Activated T-helper 2 cell treated with anti-CD3 and anti-CD28 coated beads, Interferon-gamma antibody, Interleukin-2, Interleukin-4, amounts not matched to agents 10 μg/mL and 5 μg/mL and 100 μg/mL, durations not matched to agents 14 hours and 24 hours and 36 hours (primary cell): ENCODE measurements at regions not wholly inside any gene's neighbourhood (a gene's known extent, or its start where the extent isn't known, plus 50 kb on each side); places are given as distances from the start of the nearest gene placed in this dataset.

Experiments
- DNase-seq: peaks from one replicate; pipeline ENCODE4 v3.0.0; 2021; ENCODE audit warnings: low spot score
- H3K27ac Mint-ChIP-seq: one replicate; pipeline ENCODE4 v1.8.0; 2021; ENCODE audit warnings: mixed read lengths
- H3K27me3 Mint-ChIP-seq: one replicate; pipeline ENCODE4 v1.8.0; 2021; ENCODE audit warnings: low read depth, mixed read lengths
- H3K36me3 Mint-ChIP-seq: one replicate; pipeline ENCODE4 v1.8.0; 2021; ENCODE audit warnings: low read depth, mixed read lengths
- H3K4me1 Mint-ChIP-seq: one replicate; pipeline ENCODE4 v1.8.0; 2021; ENCODE audit warnings: low read depth, mixed read lengths
- H3K4me3 Mint-ChIP-seq: one replicate; pipeline ENCODE4 v1.8.0; 2021; ENCODE audit warnings: low read depth, mild to moderate bottlenecking, moderate library complexity, mixed read lengths
- H3K9me3 Mint-ChIP-seq: one replicate; pipeline ENCODE4 v1.8.0; 2021; ENCODE audit warnings: mixed read lengths
- intact Hi-C: fragments of 100-400 bp; cut with micrococcal nuclease; formaldehyde crosslinking; loops from one replicate; pipeline ENCODE4 v1.15.1; 2023

DNA sequence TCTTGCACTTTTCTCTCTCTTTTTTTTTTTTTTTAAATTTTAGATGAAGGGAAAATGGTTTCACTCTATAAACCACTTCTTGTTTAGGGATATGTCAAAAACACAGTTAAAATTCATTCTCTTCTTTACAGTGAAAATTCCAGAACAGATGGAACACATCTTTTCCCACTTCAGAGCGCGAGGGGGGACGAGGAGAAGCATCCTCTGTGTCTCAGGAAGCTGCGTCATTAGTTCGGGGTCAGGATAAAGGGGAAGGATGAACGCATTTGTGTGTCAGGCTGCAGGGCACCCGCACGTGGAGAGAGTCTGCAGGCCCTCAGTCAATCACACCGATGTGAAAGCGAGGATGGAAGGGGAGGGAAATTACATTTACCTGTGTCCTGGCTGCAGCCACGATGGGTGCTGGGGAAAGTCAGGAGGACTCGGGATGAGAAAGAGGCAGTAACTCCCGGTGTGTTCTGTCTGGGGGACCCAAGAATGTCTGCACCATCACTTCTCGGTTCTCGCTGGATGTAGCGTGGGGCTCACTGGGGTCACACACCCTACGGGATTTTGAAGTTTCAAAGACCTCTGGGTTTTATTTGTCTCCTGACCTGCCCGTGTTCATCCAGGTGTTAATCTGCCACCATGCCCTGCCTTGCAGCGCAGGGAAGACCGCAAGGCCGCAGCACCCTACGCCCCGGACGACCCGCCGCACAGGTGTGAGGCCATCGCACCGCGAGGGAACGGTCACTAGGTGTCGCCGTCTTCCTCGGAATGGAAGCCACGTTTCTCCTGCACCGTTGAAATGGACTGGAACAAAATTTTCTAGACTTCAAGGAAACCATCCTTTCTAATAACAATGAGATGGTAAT is 66.7 kb upstream of the PITRM1 start:
- Mint-ChIP-seq H3K27me3 (peaks cover 49% of the 10 kb centered on the region), H3K27ac (no peak overlapping the region), H3K4me1 (no peaks in the 10 kb centered on the region), H3K36me3 (no peaks in the 10 kb centered on the region), H3K4me3 (no peak overlapping the region), H3K9me3 (no peaks in the 10 kb centered on the region)
- DNase-seq, result peak; percentile 56
- intact Hi-C loops, result no loop called here

DNA sequence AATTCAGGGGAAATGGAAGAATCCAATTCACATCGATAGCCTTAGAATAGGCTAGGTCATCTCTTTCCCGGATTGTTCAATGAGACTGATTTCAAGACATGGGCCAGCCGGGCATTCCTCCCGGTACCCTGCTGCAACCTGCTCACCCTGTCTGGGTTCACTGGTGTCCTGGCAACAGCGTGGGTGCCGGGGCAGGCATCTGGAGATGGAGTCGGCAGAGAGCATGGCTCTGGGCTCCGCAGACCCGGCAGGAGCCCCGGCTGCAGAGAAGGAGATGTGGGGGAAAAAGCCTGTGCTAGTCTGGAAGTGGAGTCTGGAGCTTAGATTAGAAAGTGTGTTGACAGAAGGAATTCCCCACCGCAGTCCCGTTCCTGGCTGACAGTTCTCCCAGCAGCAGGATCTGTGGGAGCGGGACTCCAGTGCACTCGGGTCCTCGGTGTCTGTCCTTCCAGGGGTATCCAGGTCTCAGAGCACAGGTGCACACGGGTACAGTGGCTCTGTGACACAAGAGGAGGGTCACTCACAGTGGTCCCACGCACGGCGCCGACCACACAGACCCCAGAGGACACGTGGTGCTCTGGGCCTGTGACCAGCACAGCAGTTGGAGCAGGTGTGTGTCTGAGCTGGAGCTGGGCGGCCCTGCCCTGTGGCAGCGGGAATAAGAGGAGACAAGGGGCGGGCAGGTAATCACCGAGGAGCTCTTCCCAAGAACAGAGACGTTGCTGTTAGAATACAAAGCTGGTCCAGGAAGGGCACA is 65.7 kb upstream of the PITRM1 start:
- no peak overlapping the region for H3K4me3 Mint-ChIP-seq
- no peaks in the 10 kb centered on the region for H3K36me3 Mint-ChIP-seq
- intact Hi-C loops, result no loop called here
- H3K27me3 Mint-ChIP-seq, result peaks cover 53% of the 10 kb centered on the region
- no peaks in the 10 kb centered on the region for H3K9me3 Mint-ChIP-seq
- no peaks in the 10 kb centered on the region for H3K4me1 Mint-ChIP-seq
- no peak overlapping the region for H3K27ac Mint-ChIP-seq
- DNase-seq, result no peak

DNA sequence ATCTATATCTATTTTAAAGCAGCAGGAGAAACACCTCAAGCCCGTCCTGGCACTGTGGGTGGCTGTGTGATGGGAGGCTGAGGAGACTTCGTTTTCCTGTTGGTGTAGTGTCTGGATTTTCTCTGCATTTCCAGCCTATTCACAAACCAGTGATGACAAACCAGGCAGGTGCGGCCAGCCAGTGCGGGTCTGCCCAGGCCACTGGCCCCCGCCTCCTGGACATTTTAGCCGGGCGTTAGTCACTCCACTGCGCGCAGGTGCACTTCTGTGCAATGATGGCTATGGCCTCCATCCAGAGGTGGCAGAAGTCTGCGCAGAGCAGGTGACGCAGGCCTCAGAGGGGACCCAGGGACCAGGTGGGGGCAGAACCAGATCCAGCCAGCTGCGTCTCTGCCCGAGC is 64.9 kb upstream of the PITRM1 start:
- Mint-ChIP-seq H3K4me3 (no peak overlapping the region), H3K36me3 (no peaks in the 10 kb centered on the region), H3K4me1 (no peaks in the 10 kb centered on the region), H3K9me3 (no peaks in the 10 kb centered on the region), H3K27me3 (peaks cover 61% of the 10 kb centered on the region), H3K27ac (no peak overlapping the region)
- intact Hi-C loops, result no loop called here
- no peak for DNase-seq

DNA sequence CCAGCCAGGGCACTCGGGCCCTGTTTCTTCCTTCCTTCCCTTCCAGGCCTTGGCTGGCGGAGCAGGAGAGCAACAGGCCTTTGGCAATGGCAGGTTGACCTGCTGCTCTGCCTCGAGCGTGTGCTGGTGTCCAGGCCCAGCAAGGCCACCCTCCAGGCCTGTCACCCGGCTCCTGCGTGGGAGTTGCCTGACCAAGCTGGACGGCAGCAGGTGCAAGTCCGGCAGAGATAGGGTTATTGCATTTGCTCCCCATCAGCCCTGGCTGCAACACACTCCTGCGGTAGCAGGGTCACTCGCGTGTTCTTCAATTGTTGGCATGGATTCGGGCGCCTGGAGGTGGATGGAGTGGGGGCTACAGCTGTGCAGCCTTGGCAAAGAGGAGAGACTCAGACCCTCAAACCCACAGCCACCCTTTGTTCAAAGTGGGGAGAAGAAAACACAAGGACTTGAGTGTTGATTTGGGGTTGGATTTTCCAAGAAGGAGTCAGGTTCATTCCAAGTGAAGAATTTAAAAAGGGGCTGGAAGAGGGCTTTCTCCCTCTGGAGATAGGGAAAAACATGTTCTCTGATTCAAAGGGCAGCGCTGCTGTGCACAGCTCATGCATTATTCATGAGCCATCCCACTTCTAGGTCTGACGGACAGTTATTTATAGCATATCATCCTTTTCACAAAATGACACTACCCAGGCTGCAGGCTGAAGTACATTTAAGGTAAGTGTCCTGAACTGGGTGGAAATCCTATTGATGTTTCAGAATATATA is 64.2 kb upstream of the PITRM1 start:
- Mint-ChIP-seq H3K4me1 (no peaks in the 10 kb centered on the region), H3K36me3 (no peaks in the 10 kb centered on the region), H3K4me3 (no peak overlapping the region), H3K9me3 (no peaks in the 10 kb centered on the region), H3K27me3 (peaks cover 66% of the 10 kb centered on the region), H3K27ac (no peak overlapping the region)
- DNase-seq, result no peak
- intact Hi-C loops, result no loop called here

DNA sequence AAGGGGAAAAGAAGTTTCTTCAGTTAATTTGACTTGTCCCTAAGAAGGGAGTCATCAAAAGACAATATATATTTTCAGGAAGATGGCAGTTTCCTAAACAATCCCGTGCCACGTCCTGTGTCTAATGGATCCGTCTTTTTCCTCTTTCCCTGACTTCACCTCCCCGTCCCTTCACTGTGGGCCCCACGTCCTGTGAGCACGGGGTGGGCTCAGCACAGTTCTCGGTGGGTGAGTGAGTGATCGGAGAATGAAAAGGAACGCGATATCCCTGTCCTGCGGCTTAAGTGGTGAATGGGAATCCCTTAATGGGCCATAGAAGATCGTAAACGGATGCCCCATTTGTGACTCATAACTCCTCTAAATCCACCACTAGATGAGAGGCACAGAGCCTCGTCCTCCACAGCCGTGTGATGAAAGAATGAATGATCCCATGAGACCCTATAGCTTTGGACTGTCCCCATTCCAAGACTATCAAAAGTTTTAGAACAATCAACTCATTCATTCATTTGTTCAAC is 63.5 kb upstream of the PITRM1 start:
- Mint-ChIP-seq H3K27me3 (peaks cover 68% of the 10 kb centered on the region), H3K27ac (no peak overlapping the region), H3K9me3 (no peaks in the 10 kb centered on the region), H3K4me1 (no peaks in the 10 kb centered on the region), H3K36me3 (no peaks in the 10 kb centered on the region), H3K4me3 (no peak overlapping the region)
- intact Hi-C loops, result no loop called here
- DNase-seq, result no peak

DNA sequence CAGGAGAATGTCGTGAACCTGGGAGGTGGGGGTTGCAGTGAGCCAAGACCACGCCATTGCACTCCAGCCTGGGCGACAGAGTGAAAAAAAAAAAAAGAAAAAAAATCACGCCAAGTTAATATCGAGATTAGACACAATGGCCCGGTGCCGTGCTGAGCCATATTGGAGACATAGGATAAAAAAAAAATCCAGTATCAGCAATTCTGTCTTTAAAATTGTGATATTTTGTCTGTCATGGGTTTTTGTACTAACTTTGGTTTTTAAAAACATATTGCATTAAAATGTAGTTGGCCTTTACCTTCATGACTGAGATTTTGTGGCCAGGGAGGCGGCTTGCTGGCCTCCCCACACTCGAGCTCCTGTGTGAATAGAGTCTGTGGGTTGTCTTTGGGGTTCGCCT is 62.8 kb upstream of the PITRM1 start:
- no peak for DNase-seq
- intact Hi-C loops, result no loop called here
- Mint-ChIP-seq H3K27me3 (peaks cover 69% of the 10 kb centered on the region), H3K27ac (no peak overlapping the region), H3K4me3 (no peak overlapping the region), H3K4me1 (no peaks in the 10 kb centered on the region), H3K9me3 (no peaks in the 10 kb centered on the region), H3K36me3 (no peaks in the 10 kb centered on the region)

DNA sequence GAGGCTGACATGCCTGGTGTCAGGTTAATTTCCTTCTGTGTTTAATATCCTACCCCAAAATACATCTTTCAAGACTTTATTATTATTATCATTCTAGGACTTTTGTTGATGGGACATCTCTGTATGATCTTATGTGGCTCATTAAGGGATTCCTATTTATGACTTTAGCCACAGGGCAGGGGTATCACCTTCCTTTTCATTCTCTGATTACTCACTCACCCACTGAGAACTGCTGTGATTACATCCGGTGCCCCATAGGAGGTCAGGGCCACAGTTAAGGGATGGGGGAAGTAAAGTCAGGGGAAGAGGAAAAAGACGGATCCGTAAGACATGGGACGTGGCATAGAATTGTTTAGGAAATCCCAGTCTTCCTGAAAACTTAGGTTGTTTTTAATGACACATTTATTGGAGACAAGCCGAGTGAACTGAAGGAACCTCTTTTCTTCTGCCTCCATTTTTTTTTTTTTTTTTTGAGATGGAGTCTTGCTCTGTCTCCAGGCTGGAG is 61.0 kb upstream of the PITRM1 start:
- DNase-seq, result no peak
- no peaks in the 10 kb centered on the region for H3K9me3 Mint-ChIP-seq
- peaks cover 3% of the 10 kb centered on the region for H3K4me1 Mint-ChIP-seq
- no peak overlapping the region for H3K4me3 Mint-ChIP-seq
- no peaks in the 10 kb centered on the region for H3K36me3 Mint-ChIP-seq
- intact Hi-C loops, result no loop called here
- no peak overlapping the region for H3K27ac Mint-ChIP-seq
- H3K27me3 Mint-ChIP-seq, result peaks cover 54% of the 10 kb centered on the region

DNA sequence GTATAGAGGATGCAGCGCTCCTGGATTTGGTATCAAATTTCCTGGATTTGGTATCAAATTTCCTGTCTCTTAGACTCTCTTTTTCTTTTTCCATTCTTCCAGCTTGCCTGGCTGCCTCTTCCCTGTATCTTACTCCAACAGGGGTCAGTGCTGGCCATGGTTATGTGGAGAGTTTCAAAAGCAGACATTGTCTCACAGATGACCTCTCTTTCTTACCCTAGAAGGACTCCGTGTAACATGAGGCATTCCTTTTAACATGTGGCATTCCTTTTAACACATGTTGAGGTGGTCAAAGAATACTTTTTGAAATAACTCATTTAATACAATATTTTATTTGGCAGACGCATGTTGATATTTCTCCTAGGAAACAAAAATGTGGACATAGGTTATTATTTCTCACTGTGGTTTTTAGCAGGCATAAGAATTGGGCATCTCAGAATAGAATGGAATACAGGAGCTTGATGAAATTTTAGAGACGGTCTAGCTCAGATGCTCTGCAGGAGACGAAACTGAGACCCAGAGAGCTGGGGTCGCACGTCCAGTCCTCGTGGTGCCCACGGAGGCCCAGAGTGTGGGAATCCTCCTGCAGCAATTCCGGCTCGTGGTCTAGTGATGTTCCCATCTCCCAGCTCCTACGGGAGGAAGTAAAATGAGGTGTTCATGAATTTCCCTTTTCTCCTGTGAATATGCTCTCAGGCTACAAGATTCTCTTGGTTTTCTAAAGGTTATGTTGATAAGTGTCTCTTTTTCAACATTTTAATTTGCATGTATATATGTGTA is 59.6 kb upstream of the PITRM1 start:
- Mint-ChIP-seq H3K27ac (no peak overlapping the region), H3K27me3 (peaks cover 51% of the 10 kb centered on the region), H3K4me1 (peaks cover 14% of the 10 kb centered on the region), H3K4me3 (no peak overlapping the region), H3K36me3 (no peaks in the 10 kb centered on the region), H3K9me3 (no peaks in the 10 kb centered on the region)
- DNase-seq, result no peak
- intact Hi-C loops, result no loop called here

DNA sequence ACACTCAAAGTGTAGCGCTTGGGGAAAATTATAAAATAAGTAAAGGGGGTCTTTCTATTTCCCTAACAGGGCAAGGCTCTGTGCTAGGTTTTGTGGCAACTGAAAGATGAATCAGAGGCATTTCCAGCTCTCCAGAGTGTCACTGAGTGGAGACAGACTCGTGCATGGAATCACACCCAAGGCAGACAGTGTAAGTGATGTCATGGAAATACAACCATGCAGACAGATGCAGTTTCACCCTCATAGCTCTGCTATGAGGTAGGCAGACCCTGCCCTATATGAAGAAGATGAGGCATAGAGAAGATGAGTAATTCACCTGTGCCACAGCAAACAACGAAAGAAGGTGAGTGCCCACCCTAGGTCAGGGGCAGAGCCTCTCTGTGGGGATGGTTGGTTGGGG is 57.2 kb upstream of the PITRM1 start:
- Mint-ChIP-seq H3K27me3 (peaks cover 46% of the 10 kb centered on the region), H3K27ac (no peak overlapping the region), H3K4me1 (peaks cover 15% of the 10 kb centered on the region), H3K9me3 (no peaks in the 10 kb centered on the region), H3K36me3 (no peaks in the 10 kb centered on the region), H3K4me3 (no peak overlapping the region)
- DNase-seq, result no peak
- intact Hi-C loops, result loop anchor here (5.0 to 10.0 kb wide), 3 partner anchors 395 to 1547 kb away; no protein-coding TSS in a partner anchor

DNA sequence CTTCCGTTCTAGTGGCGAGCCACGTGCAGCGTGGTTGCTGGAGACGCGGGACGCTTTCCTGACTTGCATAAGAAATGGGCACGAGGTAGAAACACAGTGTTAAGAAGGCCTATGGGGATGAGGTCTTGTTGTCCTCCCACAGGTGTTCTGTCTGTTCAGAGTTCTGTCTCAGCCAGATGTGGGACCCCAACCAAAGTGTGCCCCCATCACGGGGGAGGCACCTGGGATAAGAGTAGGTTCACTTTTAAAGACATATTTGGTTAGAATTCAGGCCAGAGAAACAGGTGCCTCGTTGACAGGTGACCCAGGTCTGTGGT is 56.0 kb upstream of the PITRM1 start:
- no peak for DNase-seq
- peaks cover 40% of the 10 kb centered on the region for H3K27me3 Mint-ChIP-seq
- H3K27ac Mint-ChIP-seq, result no peak overlapping the region
- no peak overlapping the region for H3K4me3 Mint-ChIP-seq
- no peaks in the 10 kb centered on the region for H3K9me3 Mint-ChIP-seq
- H3K36me3 Mint-ChIP-seq, result no peaks in the 10 kb centered on the region
- intact Hi-C loops, result loop anchor here (1.0 to 10.0 kb wide), 5 partner anchors 31 to 1549 kb away; no protein-coding TSS in a partner anchor
- peaks cover 15% of the 10 kb centered on the region for H3K4me1 Mint-ChIP-seq

DNA sequence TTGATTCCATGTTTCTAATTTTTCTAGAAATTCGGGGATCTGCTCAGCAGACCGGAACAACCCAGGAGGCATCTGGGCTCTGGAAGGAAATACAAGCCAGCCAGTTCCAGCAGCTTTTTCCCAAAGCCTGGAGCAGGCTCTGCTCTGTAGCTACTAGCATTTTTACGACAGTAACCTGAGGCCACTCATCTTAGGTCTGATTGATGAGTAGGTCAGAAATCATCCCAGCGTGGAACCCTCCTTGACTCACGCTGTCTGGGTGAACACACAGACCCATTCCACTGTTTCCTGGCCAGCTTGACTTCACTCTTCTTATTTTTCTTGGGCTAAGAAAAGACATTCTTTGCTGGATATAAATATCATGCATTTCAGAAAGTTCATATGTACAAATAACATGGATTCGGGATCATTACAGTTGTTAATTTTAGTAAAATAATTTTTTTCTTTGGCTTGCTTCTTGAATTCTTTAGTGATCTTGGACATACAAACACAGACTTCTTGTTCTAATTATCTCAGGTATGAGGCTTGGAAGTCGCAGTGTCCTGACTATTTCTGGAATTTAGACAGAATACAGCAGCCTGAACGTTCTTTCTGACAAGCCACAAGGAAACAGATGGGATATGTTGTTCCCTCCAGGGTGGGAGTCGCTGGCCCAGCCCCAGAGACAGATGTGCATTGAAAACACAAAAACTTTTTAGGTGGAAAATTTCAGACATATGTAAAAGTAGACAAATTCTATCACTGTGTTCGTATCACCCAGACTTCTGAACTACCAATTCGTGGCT is 54.6 kb upstream of the PITRM1 start:
- DNase-seq, result no peak
- Mint-ChIP-seq H3K4me3 (no peak overlapping the region), H3K36me3 (no peaks in the 10 kb centered on the region), H3K27ac (no peak overlapping the region), H3K4me1 (peaks cover 15% of the 10 kb centered on the region), H3K9me3 (no peaks in the 10 kb centered on the region), H3K27me3 (peaks cover 26% of the 10 kb centered on the region)
- intact Hi-C loops, result loop anchor here (2.0 to 10.0 kb wide), 4 partner anchors 398 to 1550 kb away; no protein-coding TSS in a partner anchor
